Neural cell (in vitro differentiated cells): ENCODE measurements at regions not wholly inside any gene's neighbourhood (a gene's known extent, or its start where the extent isn't known, plus 50 kb on each side); places are given as distances from the start of the nearest gene placed in this dataset.

Experiments used
- CTCF ChIP-seq: fragments of 450-650 bp; IDR thresholded peaks from 2 replicates; pipeline ENCODE4 v1.5.1; 2014; ENCODE audit warnings: antibody characterized with exemption, mild to moderate bottlenecking, moderate library complexity; ENCODE audit not compliant: poor library complexity, severe bottlenecking
- EP300 ChIP-seq: fragments of 450-650 bp; conservative IDR thresholded peaks from 2 replicates; pipeline ENCODE4 v1.6.1; 2014; ENCODE audit warnings: antibody characterized with exemption, mild to moderate bottlenecking, moderate library complexity; ENCODE audit not compliant: poor library complexity, severe bottlenecking
- POLR2AphosphoS5 ChIP-seq: IDR thresholded peaks from 2 replicates; pipeline ENCODE4 v1.6.1; 2012
- RAD21 ChIP-seq: fragments of 450-650 bp; conservative IDR thresholded peaks from 2 replicates; pipeline ENCODE4 v1.6.1; 2014; ENCODE audit warnings: antibody characterized with exemption, mild to moderate bottlenecking, moderate library complexity

GRCh38 chr10:36817898-36818297 lies 307.5 kb upstream of the ANKRD30A start:
- no peak for TF ChIP-seq RAD21
- TF ChIP-seq EP300, result no peak
- no peak for TF ChIP-seq POLR2AphosphoS5
- no peak for TF ChIP-seq CTCF
